H1 (cell line): ENCODE measurements at regions not wholly inside any gene's neighbourhood (a gene's known extent, or its start where the extent isn't known, plus 50 kb on each side); places are given as distances from the start of the nearest gene placed in this dataset.

Experiments used
- CTCF ChIA-PET: fragments of 300-600 bp; sonication (Branson Sonifier 250); formaldehyde crosslinking; loops from one replicate; lab custom pipeline; 2021; ENCODE audit not compliant: partially characterized antibody; lab: Charles Lee
- POLR2A ChIA-PET: fragments of 300-600 bp; sonication (Branson Sonifier 250); formaldehyde crosslinking; loops from one replicate; lab custom pipeline; 2021; ENCODE audit warnings: inconsistent platforms; ENCODE audit not compliant: partially characterized antibody; lab: Charles Lee
- DNase-seq, 2 experiments: peaks; one replicate each; pipeline versions ENCODE4 v3.0.0 to v3.0.0-alpha.2; 2010 to 2022; ENCODE audit warnings: low spot score in 2 of 2, low read depth in 1 of 2, mixed read lengths in 1 of 2
- FAIRE-seq: peaks from 2 replicates; lab custom pipeline; 2011; peaks lifted over from hg19 to GRCh38; lab: Jason Lieb, UNC
- H2AFZ ChIP-seq: 2 replicates; pipeline ENCODE4 v1.8.1; 2012; ENCODE audit warnings: low read length, inconsistent platforms
- H2AK5ac ChIP-seq: 2 replicates; pipeline ENCODE4 v1.6.1; 2013; ENCODE audit warnings: low read depth, low read length
- H2BK120ac ChIP-seq: replicated peaks from 2 replicates; pipeline ENCODE3; 2013; ENCODE audit warnings: low read depth, low read length, inconsistent platforms
- H2BK12ac ChIP-seq: 2 replicates; pipeline ENCODE4 v1.6.1; 2013; ENCODE audit warnings: low read depth, low read length
- H2BK15ac ChIP-seq: 2 replicates; pipeline ENCODE4 v1.6.1; 2013; ENCODE audit warnings: low read length
- H2BK20ac ChIP-seq: 2 replicates; pipeline ENCODE4 v1.6.1; 2013; ENCODE audit warnings: low read length
- H2BK5ac ChIP-seq: 2 replicates; pipeline ENCODE4 v1.6.1; 2013; ENCODE audit warnings: low read depth, low read length
- H3K14ac ChIP-seq: 2 replicates; pipeline ENCODE4 v1.6.1; 2013; ENCODE audit warnings: inconsistent platforms; ENCODE audit not compliant: insufficient read length
- H3K18ac ChIP-seq: 2 replicates; pipeline ENCODE4 v1.6.1; 2013; ENCODE audit warnings: low read length; ENCODE audit errors: extremely low read depth
- H3K23ac ChIP-seq: 2 replicates; pipeline ENCODE4 v1.6.1; 2013; ENCODE audit warnings: inconsistent platforms; ENCODE audit not compliant: insufficient read length
- H3K23me2 ChIP-seq: 2 replicates; pipeline ENCODE4 v1.6.1; 2013; ENCODE audit warnings: low read depth, low read length
- H3K27ac ChIP-seq: 2 replicates; pipeline ENCODE4 v1.6.1; 2011; ENCODE audit warnings: low read depth, low read length, inconsistent platforms
- H3K27me3 ChIP-seq, 4 experiments: replicated peaks in 1 of 4; 1 replicate in 1 of 4; 2 replicates in 3 of 4; pipeline versions ENCODE4 v1.6.1 to v1.8.1; 2011 to 2013; ENCODE audit warnings: low read length in 3 of 4, mild to moderate bottlenecking in 3 of 4, inconsistent platforms in 2 of 4, mixed read lengths in 2 of 4, moderate library complexity in 1 of 4; ENCODE audit not compliant: control insufficient read depth in 3 of 4, insufficient read depth in 3 of 4; ENCODE audit errors: extremely low read depth in 1 of 4
- H3K36me3 ChIP-seq, 4 experiments: 2 replicates each; pipeline versions ENCODE4 v1.6.1 to v1.8.1; 2011 to 2013; ENCODE audit warnings: mild to moderate bottlenecking in 4 of 4, low read length in 3 of 4, moderate library complexity in 2 of 4, control low read depth in 1 of 4, inconsistent platforms in 1 of 4; ENCODE audit not compliant: insufficient read depth in 4 of 4, control insufficient read depth in 2 of 4
- H3K4ac ChIP-seq: replicated peaks from 2 replicates; pipeline ENCODE3; 2013; ENCODE audit warnings: low read length, low read depth, mixed read lengths, inconsistent platforms; ENCODE audit not compliant: insufficient read length
- H3K4me1 ChIP-seq, 4 experiments: replicated peaks in 1 of 4; 1 replicate in 1 of 4; 2 replicates in 3 of 4; pipeline versions ENCODE4 v1.6.1 to v1.8.1; 2011 to 2013; ENCODE audit warnings: low read length in 3 of 4, inconsistent platforms in 2 of 4, mixed read lengths in 1 of 4; ENCODE audit not compliant: insufficient read depth in 4 of 4, control insufficient read depth in 3 of 4
- H3K4me2 ChIP-seq, 2 experiments: 2 replicates each; pipeline versions ENCODE4 v1.6.1 to v1.8.1; 2011 to 2013; ENCODE audit warnings: low read depth in 2 of 2, low read length in 2 of 2, control low read depth in 1 of 2, inconsistent platforms in 1 of 2, mild to moderate bottlenecking in 1 of 2; ENCODE audit not compliant: insufficient read depth in 1 of 2
- H3K4me3 ChIP-seq, 4 experiments: fragments of 200-600, 300-600 bp in 1 of 4; sonication (generic), shearing (Covaris generic), sonication (Bioruptor Twin) in 1 of 4; 2 replicates each; pipeline versions ENCODE4 v1.5.1 to v1.8.1; 2011 to 2016; ENCODE audit warnings: low read length in 4 of 4, low read depth in 3 of 4, control low read depth in 2 of 4, inconsistent platforms in 2 of 4, mild to moderate bottlenecking in 2 of 4, mixed read lengths in 1 of 4, moderate library complexity in 1 of 4; ENCODE audit not compliant: insufficient read depth in 2 of 4; ENCODE audit errors: extremely low read depth in 1 of 4
- H3K56ac ChIP-seq: replicated peaks from 2 replicates; pipeline ENCODE3; 2013; ENCODE audit warnings: low read depth, mild to moderate bottlenecking, mixed read lengths, low read length, inconsistent platforms; ENCODE audit not compliant: insufficient read length
- H3K79me1 ChIP-seq: 2 replicates; pipeline ENCODE4 v1.6.1; 2013; ENCODE audit warnings: low read depth, low read length, control low read depth
- H3K79me2 ChIP-seq, 2 experiments: 2 replicates each; pipeline versions ENCODE4 v1.6.1 to v1.8.1; 2012 to 2013; ENCODE audit warnings: low read length in 2 of 2, mild to moderate bottlenecking in 2 of 2, inconsistent platforms in 1 of 2; ENCODE audit not compliant: insufficient read depth in 2 of 2, control insufficient read depth in 1 of 2
- H3K9ac ChIP-seq, 4 experiments: replicated peaks in 1 of 4; 1 replicate in 1 of 4; 2 replicates in 3 of 4; pipeline versions ENCODE4 v1.6.1 to v1.8.1; 2011 to 2013; ENCODE audit warnings: low read depth in 3 of 4, low read length in 3 of 4, control low read depth in 2 of 4, mild to moderate bottlenecking in 2 of 4, moderate library complexity in 2 of 4, inconsistent platforms in 1 of 4; ENCODE audit errors: extremely low read depth in 1 of 4
- H3K9me3 ChIP-seq, 2 experiments: 2 replicates each; pipeline versions ENCODE4 v1.6.1 to v1.8.1; 2012 to 2013; ENCODE audit warnings: mild to moderate bottlenecking in 2 of 2, moderate library complexity in 2 of 2, control low read depth in 1 of 2, inconsistent platforms in 1 of 2, low read depth in 1 of 2, low read length in 1 of 2, mixed read lengths in 1 of 2; ENCODE audit not compliant: insufficient read depth in 2 of 2
- H4K20me1 ChIP-seq, 2 experiments: replicated peaks in 1 of 2; 2 replicates each; pipeline versions ENCODE3 to v1.8.1; 2011 to 2013; ENCODE audit warnings: inconsistent platforms in 2 of 2, low read length in 2 of 2, mild to moderate bottlenecking in 1 of 2; ENCODE audit not compliant: insufficient read depth in 2 of 2, control insufficient read depth in 1 of 2
- H4K5ac ChIP-seq: 2 replicates; pipeline ENCODE4 v1.6.1; 2013; ENCODE audit warnings: low read length, low read depth, mixed read lengths, inconsistent platforms; ENCODE audit not compliant: insufficient read length
- H4K8ac ChIP-seq: 2 replicates; pipeline ENCODE4 v1.8.0; 2013; ENCODE audit warnings: mild to moderate bottlenecking, moderate library complexity, low read length, inconsistent platforms; ENCODE audit not compliant: insufficient read depth; ENCODE audit errors: extremely low read depth
- H4K91ac ChIP-seq: replicated peaks from 2 replicates; pipeline ENCODE3; 2013; ENCODE audit warnings: low read length, mixed read lengths, inconsistent platforms; ENCODE audit not compliant: insufficient read length
- BRCA1 ChIP-seq: IDR thresholded peaks from 2 replicates; pipeline ENCODE4 v1.6.1; 2012; ENCODE audit warnings: low read depth, low read length, improper control_type of control experiment
- CREB1 ChIP-seq: IDR thresholded peaks from 2 replicates; pipeline ENCODE4 v1.6.1; 2012; ENCODE audit warnings: inconsistent platforms
- KDM1A ChIP-seq: fragments of 200-600, 300-600 bp; sonication (generic); IDR thresholded peaks from 2 replicates; pipeline ENCODE4 v1.7.1; 2016; ENCODE audit warnings: mild to moderate bottlenecking, low read length, borderline replicate concordance
- RBBP5 ChIP-seq: IDR thresholded peaks from 2 replicates; pipeline ENCODE4 v1.7.1; 2012; ENCODE audit warnings: low read depth, mild to moderate bottlenecking, inconsistent platforms, low read length, moderate library complexity, borderline replicate concordance
- SIN3A ChIP-seq, 2 experiments: IDR thresholded peaks in 1 of 2; conservative IDR thresholded peaks in 1 of 2; 2 replicates each; pipeline ENCODE4 v1.6.1; 2011 to 2012; ENCODE audit warnings: low read length in 2 of 2, improper control_type of control experiment in 1 of 2, low read depth in 1 of 2, mild to moderate bottlenecking in 1 of 2
- SIX5 ChIP-seq: IDR thresholded peaks from 2 replicates; pipeline ENCODE4 v1.6.1; 2011; ENCODE audit warnings: mild to moderate bottlenecking, low read depth, low read length
- SP2 ChIP-seq: IDR thresholded peaks from 2 replicates; pipeline ENCODE4 v1.6.1; 2012; ENCODE audit warnings: mild to moderate bottlenecking, low read length, inconsistent platforms
- TBP ChIP-seq: IDR thresholded peaks from 2 replicates; pipeline ENCODE4 v1.6.1; 2011; ENCODE audit warnings: low read depth, low read length, improper control_type of control experiment
- WGBS, 2 experiments: shearing (Covaris generic) in 1 of 2; methylation state at CpG; one replicate each; pipeline versions ENCODE4 v1.1.6 to v1.1.7; 2013 to 2015; ENCODE audit warnings: low lambda C conversion rate in 2 of 2, mixed read lengths in 2 of 2, inconsistent platforms in 1 of 2, low coverage in 1 of 2, missing lambda C conversion rate in 1 of 2; ENCODE audit not compliant: insufficient replicate concordance in 2 of 2, insufficient coverage in 1 of 2, insufficient read length in 1 of 2; ENCODE audit errors: extremely low coverage in 1 of 2, missing lambda C conversion rate in 1 of 2; 5-methylcytosine and 5-hydroxymethylcytosine counted together

DNA sequence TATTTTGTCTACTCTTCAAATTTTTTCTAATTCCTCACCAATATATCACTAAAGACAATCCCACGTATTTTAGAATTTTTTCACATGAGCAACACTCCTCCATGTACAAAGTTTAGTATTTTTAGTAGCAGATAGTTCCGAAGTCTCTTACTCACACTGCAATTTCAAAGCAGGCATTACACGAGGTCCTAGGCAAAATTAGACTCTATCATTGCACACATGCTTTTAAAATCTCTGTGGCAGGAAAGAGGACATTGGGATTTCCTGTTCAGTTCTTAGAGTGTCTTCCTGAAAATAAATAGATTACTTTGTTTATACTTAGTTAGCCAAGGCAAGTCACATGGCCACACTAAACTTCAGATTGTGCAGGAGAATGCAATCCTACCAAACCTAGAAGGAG lies 847.7 kb downstream of the ROBO2 start:
- no peak overlapping the region for H2BK20ac ChIP-seq
- DNase-seq = no peak
- no peaks in the 10 kb centered on the region for H3K79me1 ChIP-seq
- no peak overlapping the region for H3K18ac ChIP-seq
- H3K23me2 ChIP-seq = no peaks in the 10 kb centered on the region
- H3K27me3 ChIP-seq = no peaks in the 10 kb centered on the region
- no peak for TF ChIP-seq TBP
- TF ChIP-seq BRCA1 = no peak
- TF ChIP-seq SIN3A (conservative IDR thresholded peaks at IDR 0.05 in 1 of 2, IDR thresholded peaks at IDR 0.05 in 1 of 2; ENCODE audit: low read depth in 1 of 2, low read length in 2 of 2) = no peak
- no peak for TF ChIP-seq CREB1
- TF ChIP-seq RBBP5 = no peak
- no peak for TF ChIP-seq SP2
- no peak for TF ChIP-seq KDM1A
- no peak for TF ChIP-seq SIX5
- CTCF ChIA-PET = no interaction called here
- H3K9me3 ChIP-seq = no peaks in the 10 kb centered on the region
- H2BK15ac ChIP-seq = no peak overlapping the region
- no peaks in the 10 kb centered on the region for H4K20me1 ChIP-seq
- H3K9ac ChIP-seq = no peak overlapping the region
- no peak overlapping the region for H3K4me2 ChIP-seq
- H3K14ac ChIP-seq = no peak overlapping the region
- H2AK5ac ChIP-seq = no peak overlapping the region
- H3K56ac ChIP-seq = no peak overlapping the region
- no peaks in the 10 kb centered on the region for H3K79me2 ChIP-seq
- H2AFZ ChIP-seq = no peak overlapping the region
- no peak overlapping the region for H4K8ac ChIP-seq
- WGBS, 2 experiments = 88 to 100% methylated on average over 1 to 3 of the region's 3 CpGs
- no peak overlapping the region for H3K27ac ChIP-seq
- POLR2A ChIA-PET = no interaction called here
- no peak overlapping the region for H4K5ac ChIP-seq
- FAIRE-seq = no peak
- no peak overlapping the region for H2BK120ac ChIP-seq
- H2BK12ac ChIP-seq = no peak overlapping the region
- no peak overlapping the region for H2BK5ac ChIP-seq
- H3K4me1 ChIP-seq = no peaks in the 10 kb centered on the region
- H3K23ac ChIP-seq = no peak overlapping the region
- H3K4ac ChIP-seq = no peak overlapping the region
- no peak overlapping the region for H4K91ac ChIP-seq
- H3K36me3 ChIP-seq = no peaks in the 10 kb centered on the region
- H3K4me3 ChIP-seq = no peak overlapping the region
